Right lobe of liver (tissue), 6 donors: ENCODE measurements at regions not wholly inside any gene's neighbourhood (a gene's known extent, or its start where the extent isn't known, plus 50 kb on each side); places are given as distances from the start of the nearest gene placed in this dataset.

ENCODE experiments used
- ATAC-seq, 4 donors: fragments of 200-7000 bp; cut with Tn5 transposase; one replicate each; pipeline ENCODE4 v1.9.1; 2020; ENCODE audit warnings: mild to moderate bottlenecking in 4 of 4, moderate library complexity in 4 of 4
- DNase-seq, 3 donors: peaks; one replicate each; pipeline ENCODE4 v3.0.0-alpha.2; 2020
- H3K27ac ChIP-seq, 3 donors: fragments of 200-600 bp; one replicate each; pipeline ENCODE4 v1.8.0; 2022
- H3K27me3 ChIP-seq, 2 donors: fragments of 200-600 bp; one replicate each; pipeline ENCODE4 v1.8.0; 2022
- H3K36me3 ChIP-seq, 4 donors: fragments of 200-600 bp; sonication (generic) in 1 of 4; one replicate each; pipeline versions ENCODE4 v1.5.1 to v1.8.0; 2017 to 2022; ENCODE audit warnings: control low read depth in 1 of 4
- H3K4me1 ChIP-seq, 4 donors: fragments of 200-600 bp; sonication (generic) in 1 of 4; one replicate each; pipeline versions ENCODE4 v1.5.1 to v1.8.0; 2017 to 2022; ENCODE audit warnings: control low read depth in 1 of 4
- H3K4me3 ChIP-seq, 3 donors: fragments of 200-600 bp; one replicate each; pipeline ENCODE4 v1.8.0; 2022
- H3K9me3 ChIP-seq, 4 donors: fragments of 200-600 bp; sonication (generic) in 1 of 4; one replicate each; pipeline versions ENCODE4 v1.5.1 to v1.8.0; 2017 to 2022; ENCODE audit warnings: control low read depth in 1 of 4
- POLR2A ChIP-seq: fragments of 450-650 bp; IDR thresholded peaks from one replicate; pipeline ENCODE4 v1.6.1; 2017; ENCODE audit warnings: antibody characterized with exemption, mild to moderate bottlenecking
- WGBS: methylation state at CpG from one replicate; pipeline ENCODE4 v1.1.6; 2018; ENCODE audit warnings: low coverage, low lambda C conversion rate; ENCODE audit not compliant: insufficient coverage; ENCODE audit errors: missing lambda C conversion rate; 5-methylcytosine and 5-hydroxymethylcytosine counted together
- intact Hi-C, 2 donors: fragments of 100-400 bp; cut with DNase I; formaldehyde crosslinking; loops; one replicate each; pipeline versions ENCODE4 v1.11.2 to v1.14.1; 2022
- TF ChIP-seq, protein P1 (sequence below), 4 donors: fragments of 200-600 bp in 3 of 4; fragments of 450-650 bp in 1 of 4; IDR thresholded peaks; one replicate each; pipeline versions ENCODE4 v1.5.1 to v1.8.0; 2016 to 2022; ENCODE audit warnings: antibody characterized with exemption in 4 of 4, mild to moderate bottlenecking in 2 of 4
- donor health status: DM: no; HTN: yes; CAD: no.
- donor health status: DM: no; HTN: no; CAD: no.
- donor health status: DM: no; HTN: no; CAD: no.
- donor health status: DM: no; HTN: yes; CAD: no.
- donor health status: DM: no; HTN: yes; CAD: no.

DNA sequence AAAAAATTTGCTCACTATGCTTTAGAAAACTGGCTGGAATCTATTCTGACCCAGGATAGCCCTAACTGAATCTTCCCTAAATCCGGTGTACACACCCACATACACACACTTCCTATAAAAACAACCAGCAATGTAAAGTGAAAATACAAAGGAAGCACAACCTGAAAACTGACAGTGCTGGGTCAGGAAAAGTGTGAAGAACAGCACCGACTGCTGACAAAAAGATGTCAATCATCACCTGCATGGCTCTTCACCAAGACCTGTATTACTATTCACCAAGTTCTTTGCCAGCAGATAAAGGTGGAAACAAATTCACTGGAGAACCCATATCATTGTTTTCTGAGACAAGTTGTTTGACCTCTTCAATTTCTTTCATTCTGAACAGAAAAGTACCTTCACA lies 293.8 kb upstream of the GRAMD2B start:
- H3K27me3 ChIP-seq = no peaks in the 10 kb centered on the region
- no peak overlapping the region for H3K4me3 ChIP-seq
- no peaks in the 10 kb centered on the region for H3K36me3 ChIP-seq
- 76% methylated on average over 2 of the region's 2 CpGs for WGBS
- no peaks in the 10 kb centered on the region for H3K9me3 ChIP-seq
- DNase-seq (no peak), ATAC-seq (no peak)
- intact Hi-C loops = no loop called here
- TF ChIP-seq, protein P1, sequence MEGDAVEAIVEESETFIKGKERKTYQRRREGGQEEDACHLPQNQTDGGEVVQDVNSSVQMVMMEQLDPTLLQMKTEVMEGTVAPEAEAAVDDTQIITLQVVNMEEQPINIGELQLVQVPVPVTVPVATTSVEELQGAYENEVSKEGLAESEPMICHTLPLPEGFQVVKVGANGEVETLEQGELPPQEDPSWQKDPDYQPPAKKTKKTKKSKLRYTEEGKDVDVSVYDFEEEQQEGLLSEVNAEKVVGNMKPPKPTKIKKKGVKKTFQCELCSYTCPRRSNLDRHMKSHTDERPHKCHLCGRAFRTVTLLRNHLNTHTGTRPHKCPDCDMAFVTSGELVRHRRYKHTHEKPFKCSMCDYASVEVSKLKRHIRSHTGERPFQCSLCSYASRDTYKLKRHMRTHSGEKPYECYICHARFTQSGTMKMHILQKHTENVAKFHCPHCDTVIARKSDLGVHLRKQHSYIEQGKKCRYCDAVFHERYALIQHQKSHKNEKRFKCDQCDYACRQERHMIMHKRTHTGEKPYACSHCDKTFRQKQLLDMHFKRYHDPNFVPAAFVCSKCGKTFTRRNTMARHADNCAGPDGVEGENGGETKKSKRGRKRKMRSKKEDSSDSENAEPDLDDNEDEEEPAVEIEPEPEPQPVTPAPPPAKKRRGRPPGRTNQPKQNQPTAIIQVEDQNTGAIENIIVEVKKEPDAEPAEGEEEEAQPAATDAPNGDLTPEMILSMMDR (IDR thresholded peaks at IDR 0.05) = no peak
- TF ChIP-seq POLR2A = no peak
- no peak overlapping the region for H3K27ac ChIP-seq
- no peaks in the 10 kb centered on the region for H3K4me1 ChIP-seq

DNA sequence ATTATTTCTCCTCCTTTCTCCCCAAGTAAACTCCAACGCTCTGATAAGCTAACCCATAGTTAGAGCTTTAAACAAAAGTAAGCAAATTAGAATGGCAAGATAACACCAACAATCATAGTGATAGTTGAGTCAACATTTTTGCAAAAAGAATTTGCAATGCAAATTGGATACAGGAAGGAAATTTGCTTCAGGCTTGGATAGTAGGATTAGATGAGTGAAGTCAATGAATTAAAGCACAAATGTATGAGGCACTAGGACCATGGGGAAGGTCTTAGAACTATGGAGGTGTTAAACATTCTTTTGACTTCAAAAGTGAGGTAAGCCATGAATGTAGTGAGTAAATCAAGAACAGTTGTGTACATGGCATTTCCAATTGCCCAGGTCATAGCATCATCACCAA lies 289.8 kb upstream of the GRAMD2B start:
- intact Hi-C loops = no loop called here
- WGBS = 38% methylated on average over 1 of the region's 1 CpG
- no peak overlapping the region for H3K4me3 ChIP-seq
- ATAC-seq (no peak), DNase-seq (no peak)
- no peaks in the 10 kb centered on the region for H3K27me3 ChIP-seq
- H3K36me3 ChIP-seq = no peaks in the 10 kb centered on the region
- H3K4me1 ChIP-seq = no peaks in the 10 kb centered on the region
- TF ChIP-seq POLR2A = no peak
- TF ChIP-seq, protein P1 (IDR thresholded peaks at IDR 0.05) = no peak
- H3K27ac ChIP-seq = no peak overlapping the region
- no peaks in the 10 kb centered on the region for H3K9me3 ChIP-seq

DNA sequence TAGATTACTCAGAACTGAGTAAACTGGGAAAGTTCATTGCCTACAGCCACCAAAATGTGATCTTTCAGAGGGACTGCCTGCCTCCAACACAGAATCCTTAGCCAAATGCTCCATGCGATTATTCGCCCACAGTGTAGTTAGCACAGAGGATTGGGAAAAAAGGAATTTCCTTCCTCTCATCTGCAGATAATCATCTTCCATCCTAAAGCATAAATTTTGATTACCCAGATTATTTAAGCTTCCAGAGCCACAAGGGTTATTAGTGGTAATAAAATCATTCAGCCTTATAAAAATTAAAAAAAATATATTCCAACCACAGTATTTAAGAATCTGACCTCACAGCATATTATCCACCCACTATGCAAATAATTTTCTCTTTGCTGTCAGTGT lies 285.3 kb upstream of the GRAMD2B start:
- ATAC-seq (no peak), DNase-seq (no peak)
- TF ChIP-seq, protein P1 (IDR thresholded peaks at IDR 0.05) = no peak
- no peak for TF ChIP-seq POLR2A
- H3K4me1 ChIP-seq = no peaks in the 10 kb centered on the region
- no peaks in the 10 kb centered on the region for H3K27me3 ChIP-seq
- H3K36me3 ChIP-seq = no peaks in the 10 kb centered on the region
- intact Hi-C loops = no loop called here
- H3K9me3 ChIP-seq = no peaks in the 10 kb centered on the region
- H3K27ac ChIP-seq = no peak overlapping the region
- 73% methylated on average over 2 of the region's 2 CpGs for WGBS
- no peak overlapping the region for H3K4me3 ChIP-seq

DNA sequence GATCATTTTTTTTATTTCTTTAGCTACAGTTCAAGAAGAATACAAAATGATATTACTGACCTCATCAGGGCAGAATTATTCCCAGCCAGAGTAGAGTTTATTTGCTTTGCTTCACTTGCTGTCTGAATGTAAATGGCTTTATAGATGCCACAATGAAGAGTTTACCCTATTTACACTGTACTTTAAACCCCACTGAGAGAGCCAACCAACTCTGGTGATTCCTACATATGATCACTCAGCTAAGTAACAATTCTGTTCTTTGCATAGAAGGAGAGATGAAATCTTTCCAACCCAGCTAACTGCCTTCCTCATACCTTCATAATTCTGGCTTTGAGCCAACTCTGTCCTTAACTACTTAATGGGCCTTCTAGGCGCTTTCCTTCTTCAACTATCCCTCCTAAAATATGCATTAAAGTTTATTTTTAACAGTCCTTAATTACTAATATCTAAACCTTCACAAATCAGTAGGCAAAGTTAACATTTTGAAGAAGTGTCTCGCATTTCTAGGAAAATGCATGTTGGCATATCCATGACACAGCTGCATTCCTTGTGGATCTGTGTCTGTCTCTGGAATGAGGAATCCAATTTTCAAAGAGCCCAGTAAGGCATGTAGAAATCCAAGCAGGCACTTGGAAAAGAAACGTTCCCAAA lies 284.8 kb upstream of the GRAMD2B start:
- WGBS = 70% methylated on average over 3 of the region's 3 CpGs
- H3K27me3 ChIP-seq = no peaks in the 10 kb centered on the region
- ATAC-seq (no peak), DNase-seq (no peak)
- no peaks in the 10 kb centered on the region for H3K4me1 ChIP-seq
- no peak overlapping the region for H3K4me3 ChIP-seq
- TF ChIP-seq, protein P1 (IDR thresholded peaks at IDR 0.05) = no peak
- no peak for TF ChIP-seq POLR2A
- H3K9me3 ChIP-seq = no peaks in the 10 kb centered on the region
- H3K27ac ChIP-seq = no peak overlapping the region
- intact Hi-C loops = no loop called here
- H3K36me3 ChIP-seq = no peaks in the 10 kb centered on the region

DNA sequence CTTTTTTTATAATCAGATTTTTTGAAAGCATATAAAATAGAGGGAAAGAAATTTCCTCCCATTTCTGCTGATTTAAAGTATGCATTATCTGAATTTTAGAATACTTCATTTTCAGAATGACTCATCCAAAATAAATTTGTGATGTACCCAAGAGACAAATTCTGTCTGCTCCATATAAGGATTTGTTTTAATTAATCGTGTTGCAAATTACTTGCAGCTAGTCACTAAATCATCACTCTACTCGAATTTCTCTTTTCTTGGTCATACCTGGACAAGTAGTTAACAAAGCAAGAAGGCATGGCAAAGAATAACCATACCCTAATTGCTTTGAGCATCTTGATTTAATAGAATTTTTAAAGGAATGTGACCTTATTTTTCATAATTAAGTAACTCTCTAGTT lies 284.1 kb upstream of the GRAMD2B start:
- H3K27ac ChIP-seq = no peak overlapping the region
- no peak overlapping the region for H3K4me3 ChIP-seq
- intact Hi-C loops = no loop called here
- no peak for ATAC-seq
- WGBS = 57% methylated on average over 2 of the region's 2 CpGs
- no peaks in the 10 kb centered on the region for H3K9me3 ChIP-seq
- no peak for TF ChIP-seq POLR2A
- TF ChIP-seq, protein P1 (IDR thresholded peaks at IDR 0.05) = no peak
- no peak for DNase-seq
- H3K4me1 ChIP-seq = no peaks in the 10 kb centered on the region
- H3K36me3 ChIP-seq = no peaks in the 10 kb centered on the region
- no peaks in the 10 kb centered on the region for H3K27me3 ChIP-seq
